Femur (tissue), 1 donor: ENCODE measurements at regions not wholly inside any gene's neighbourhood (a gene's known extent, or its start where the extent isn't known, plus 50 kb on each side); places are given as distances from the start of the nearest gene placed in this dataset.

Source experiments
- DNase-seq: peaks from one replicate; pipeline ENCODE4 v3.0.0-alpha.2; 2017

- DNase-seq = no peak
Measured at GRCh38 chr2:79453918-79454317, 58.9 kb upstream of the CTNNA2 start.

GRCh38 chr2:79452651-79453050 lies 60.2 kb upstream of the CTNNA2 start:
- DNase-seq = no peak

GRCh38 chr2:79447463-79447862 lies 65.4 kb upstream of the CTNNA2 start:
- no peak for DNase-seq

- DNase-seq = no peak
Measured at GRCh38 chr2:79446313-79446712, 66.5 kb upstream of the CTNNA2 start.

- DNase-seq = no peak
Measured at GRCh38 chr2:79437433-79438267, 75.2 kb upstream of the CTNNA2 start.

- no peak for DNase-seq
Measured at GRCh38 chr2:79434362-79434761, 78.5 kb upstream of the CTNNA2 start.

- DNase-seq = no peak
Measured at GRCh38 chr2:79432731-79433146, 80.1 kb upstream of the CTNNA2 start.

- no peak for DNase-seq
Measured at GRCh38 chr2:79428745-79429144, 84.1 kb upstream of the CTNNA2 start.

- no peak for DNase-seq
Measured at GRCh38 chr2:79414690-79415089, 98.2 kb upstream of the CTNNA2 start.

- no peak for DNase-seq
Measured at GRCh38 chr2:79394485-79394859, 118.4 kb upstream of the CTNNA2 start.

GRCh38 chr2:79393806-79394484 lies 118.9 kb upstream of the CTNNA2 start:
- no peak for DNase-seq

GRCh38 chr2:79393107-79393685 lies 119.7 kb upstream of the CTNNA2 start:
- DNase-seq = no peak

GRCh38 chr2:79389481-79389880 lies 123.4 kb upstream of the CTNNA2 start:
- no peak for DNase-seq

- DNase-seq = no peak
Measured at GRCh38 chr2:79388024-79388423, 124.8 kb upstream of the CTNNA2 start.

- DNase-seq = peak; percentile 44
Measured at GRCh38 chr2:79387431-79387830, 125.4 kb upstream of the CTNNA2 start.

GRCh38 chr2:79383681-79384080 lies 129.2 kb upstream of the CTNNA2 start:
- DNase-seq = no peak

- no peak for DNase-seq
Measured at GRCh38 chr2:79375817-79376216, 137.0 kb upstream of the CTNNA2 start.

GRCh38 chr2:79373358-79374130 lies 139.3 kb upstream of the CTNNA2 start:
- DNase-seq = no peak

GRCh38 chr2:79370976-79371538 lies 141.8 kb upstream of the CTNNA2 start:
- DNase-seq = no peak

- no peak for DNase-seq
Measured at GRCh38 chr2:79369127-79369526, 143.7 kb upstream of the CTNNA2 start.

GRCh38 chr2:79368116-79368630 lies 144.7 kb upstream of the CTNNA2 start:
- no peak for DNase-seq

GRCh38 chr2:79359419-79359818 lies 153.4 kb upstream of the CTNNA2 start:
- no peak for DNase-seq

- no peak for DNase-seq
Measured at GRCh38 chr2:79355569-79355968, 157.3 kb upstream of the CTNNA2 start.
